NCI-H510A treated with DMSO at 0.1 percent for 48 hours (cell line): ENCODE measurements at regions not wholly inside any gene's neighbourhood (a gene's known extent, or its start where the extent isn't known, plus 50 kb on each side); places are given as distances from the start of the nearest gene placed in this dataset.
"Not testable (repeated sequence)": the region's sequence is repeated elsewhere in the genome, so short reads cannot be mapped to it uniquely, and the experiment has no call there.

Experiments used
- DNase-seq: peaks from one replicate; lab custom pipeline; 2025; lab: John Stamatoyannopoulos, UW

DNA sequence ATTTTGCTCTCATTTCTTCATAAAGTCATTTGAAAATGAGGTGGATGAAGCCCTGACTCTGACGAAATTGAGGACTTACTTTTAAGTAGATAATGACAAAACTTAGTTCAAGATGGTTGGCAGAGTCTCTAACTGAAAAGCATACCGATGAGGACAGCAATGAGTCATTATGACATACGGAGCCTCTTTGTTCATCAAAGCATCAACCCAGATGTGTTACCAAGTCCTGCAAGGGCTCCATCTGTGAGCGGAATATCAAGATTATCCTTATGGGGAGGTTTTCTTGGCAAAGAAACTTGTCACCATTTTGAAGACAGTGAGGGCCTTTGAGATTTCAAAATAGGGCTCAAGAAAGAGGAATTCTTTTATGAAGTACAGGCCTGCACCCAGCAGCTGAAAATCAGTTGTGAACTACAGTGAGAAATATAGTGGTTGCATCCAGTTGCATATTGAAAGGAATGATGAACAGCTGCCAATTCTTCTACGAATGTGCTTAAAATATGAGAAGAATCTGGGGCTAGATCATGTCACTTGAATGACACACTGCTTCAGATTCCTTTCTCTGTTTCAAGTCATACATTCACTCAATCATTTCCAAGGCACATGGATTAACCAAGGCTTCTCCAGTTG lies 86.6 kb upstream of the SLC24A2 start:
- no peak for DNase-seq

GRCh38 chr9:19873188-19873587 lies 84.4 kb upstream of the SLC24A2 start:
- DNase-seq, result not testable (repeated sequence)

- DNase-seq, result no peak
Observed at GRCh38 chr9:19870988-19871387, 82.2 kb upstream of the SLC24A2 start.

- DNase-seq, result no peak
Observed at GRCh38 chr9:19840953-19841352, 52.1 kb upstream of the SLC24A2 start.
